GM21528 (cell line): ENCODE measurements at regions not wholly inside any gene's neighbourhood (a gene's known extent, or its start where the extent isn't known, plus 50 kb on each side); places are given as distances from the start of the nearest gene placed in this dataset.

Experiments
- ATAC-seq: cut with Tn5 transposase; IDR thresholded peaks from one replicate; pipeline ENCODE4 v1.9.1; 2021; ENCODE audit warnings: mild to moderate bottlenecking, moderate library complexity; ENCODE audit not compliant: unreplicated experiment, low FRiP score

- ATAC-seq: no peak
These were observed 94.3 kb downstream of the ERCC5 start for GRCh38 chr13:102940143-102940542.

DNA sequence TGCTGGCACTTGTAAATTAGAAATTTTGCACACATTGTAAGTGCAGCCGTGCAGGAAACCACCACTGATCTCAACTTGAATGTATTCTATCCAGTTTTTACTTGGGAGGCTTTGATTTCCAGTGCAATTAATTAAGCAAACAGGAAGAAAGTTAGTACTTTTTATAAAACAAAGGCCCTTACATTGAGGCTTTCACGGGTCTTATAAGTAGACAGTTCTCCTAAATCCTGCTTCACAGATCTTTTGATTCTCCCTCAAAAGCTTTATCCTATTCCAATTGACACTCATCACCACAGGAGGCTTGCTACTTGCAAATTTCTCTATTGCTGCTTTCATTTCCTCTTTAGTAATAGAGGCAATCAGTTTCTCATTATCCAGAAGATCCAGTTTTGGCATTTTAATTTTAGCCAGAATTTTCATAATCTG, 90.1 kb downstream of the ERCC5 start:
- no peak for ATAC-seq

DNA sequence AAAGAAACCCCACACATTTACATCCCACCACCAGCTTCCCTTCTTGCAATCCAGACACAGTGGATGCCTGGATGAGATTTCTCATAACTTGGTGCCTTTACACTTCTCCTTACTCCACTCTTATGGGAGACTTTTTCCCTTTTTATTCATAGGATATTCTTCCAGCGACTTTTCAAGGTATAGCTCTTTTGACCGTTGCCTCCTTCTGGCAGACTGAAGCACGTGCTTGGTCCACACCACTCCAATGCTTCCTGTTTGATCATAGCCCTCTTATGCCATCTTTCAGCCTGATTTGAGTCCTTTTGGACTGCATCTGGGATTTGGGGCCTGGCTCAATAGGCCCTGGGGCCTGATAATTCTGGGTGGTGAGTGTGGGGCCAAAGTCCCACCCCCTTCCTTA, 87.7 kb downstream of the ERCC5 start:
- ATAC-seq: no peak

DNA sequence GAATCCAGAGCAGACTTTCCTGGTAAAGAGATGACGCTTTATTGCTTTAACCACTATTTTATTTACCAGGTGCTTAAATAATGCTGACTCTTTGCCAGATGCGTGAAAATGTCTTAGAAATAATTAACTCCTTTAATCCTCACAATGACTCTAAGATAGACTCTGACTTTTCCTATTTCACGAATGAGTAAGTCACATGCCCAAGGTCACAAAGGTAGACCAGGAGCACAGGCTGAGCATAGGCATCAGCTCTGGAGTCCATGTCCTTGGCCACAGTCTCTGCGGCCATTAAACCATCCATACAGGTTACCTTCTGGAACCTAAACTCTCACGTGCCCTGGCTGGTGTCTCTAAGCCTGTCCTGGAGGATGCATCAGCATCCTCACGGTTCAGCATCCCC, 87.3 kb downstream of the ERCC5 start:
- no peak for ATAC-seq

- no peak for ATAC-seq
These were observed 86.5 kb downstream of the ERCC5 start for GRCh38 chr13:102932331-102932730.

GRCh38 chr13:102930566-102930965, 84.7 kb downstream of the ERCC5 start:
- ATAC-seq: no peak

GRCh38 chr13:102928941-102929675, 83.3 kb downstream of the ERCC5 start:
- no peak for ATAC-seq
